Stimulated activated CD8-positive, alpha-beta memory T cell treated with anti-CD3 and anti-CD28 coated beads, Interleukin-7, amount 100 ng/mL, for 1 hour (primary cell): ENCODE measurements at regions not wholly inside any gene's neighbourhood (a gene's known extent, or its start where the extent isn't known, plus 50 kb on each side); places are given as distances from the start of the nearest gene placed in this dataset.

Source experiments
- DNase-seq, 2 donors: peaks; one replicate each; pipeline ENCODE4 v3.0.0-alpha.2; 2020; ENCODE audit warnings: low read depth in 2 of 2

DNA sequence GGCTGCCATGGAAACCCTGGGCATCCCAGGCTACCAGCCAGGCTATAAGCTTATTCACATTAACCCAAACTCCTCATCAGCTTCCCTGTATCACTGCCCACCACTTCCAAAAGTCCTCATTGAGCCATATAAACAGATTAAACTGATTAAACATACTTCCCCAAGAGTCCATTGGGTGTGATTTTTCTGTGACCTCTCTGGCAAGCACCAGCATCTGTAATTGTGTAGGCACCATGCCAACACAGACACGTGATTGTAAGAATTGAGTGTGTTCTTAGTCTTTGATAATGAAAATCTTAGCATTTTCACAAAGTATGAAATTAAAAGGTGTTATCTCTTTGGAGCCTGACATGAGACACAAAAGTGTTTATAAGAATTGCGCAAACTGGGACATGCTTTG, 679.3 kb downstream of the TYW1 start:
- no peak for DNase-seq

DNA sequence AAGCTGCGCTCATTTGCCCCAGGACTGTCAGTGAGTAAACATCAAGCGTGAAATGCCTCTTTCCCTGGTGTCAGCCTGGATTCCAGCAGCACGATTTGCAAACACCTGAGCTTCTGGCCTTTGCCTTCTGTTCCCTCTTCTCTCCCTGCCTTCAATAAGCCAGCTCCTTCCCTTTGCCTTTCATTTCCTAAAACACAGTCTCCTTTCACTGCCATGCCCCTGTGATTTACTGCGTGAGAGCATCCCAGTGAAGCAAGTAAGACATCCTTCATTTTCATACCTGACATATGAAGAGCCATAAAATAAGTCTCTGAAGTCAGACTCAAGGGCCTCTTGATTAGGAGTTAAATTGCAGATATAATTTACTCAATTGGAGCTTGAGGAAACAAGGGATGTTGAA, 681.8 kb downstream of the TYW1 start:
- no peak for DNase-seq

DNA sequence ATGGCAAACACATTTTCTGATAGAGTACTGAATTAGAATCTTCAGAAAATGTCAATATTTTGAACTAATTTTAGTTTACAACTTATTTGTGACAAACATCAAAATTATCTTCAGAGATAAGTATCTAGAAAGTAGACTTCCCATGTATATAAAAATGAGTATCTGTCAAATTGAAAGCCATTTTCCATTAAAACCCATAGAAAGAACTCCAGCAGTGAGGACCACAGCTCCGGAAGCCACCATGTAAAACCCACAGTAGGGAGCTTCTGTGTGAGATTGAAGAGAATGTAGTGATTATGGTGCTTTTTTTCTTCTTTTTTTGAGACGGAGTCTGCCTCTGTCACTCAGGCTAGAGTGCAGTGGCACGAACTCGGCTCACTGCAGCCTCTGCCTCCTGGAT, 687.0 kb downstream of the TYW1 start:
- DNase-seq = no peak

DNA sequence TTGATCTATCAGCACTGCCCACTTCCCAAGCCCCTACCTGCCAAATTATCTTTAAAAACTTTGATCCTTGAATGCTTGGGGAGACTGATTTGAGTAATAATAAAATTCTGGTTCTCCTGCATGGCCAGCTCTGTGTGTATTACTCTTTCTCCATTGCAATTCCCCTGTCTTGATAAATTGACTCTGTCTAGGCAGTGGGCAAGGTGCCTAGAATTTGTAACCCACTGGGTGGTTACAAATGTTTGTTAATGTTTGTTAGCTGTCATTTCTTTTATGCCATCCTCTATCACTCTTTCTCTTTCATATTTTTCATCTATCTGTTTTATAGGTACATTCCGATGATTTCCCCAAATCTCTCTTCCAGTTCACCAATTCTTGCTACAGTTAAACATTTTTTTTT, 694.1 kb downstream of the TYW1 start:
- DNase-seq = no peak

DNA sequence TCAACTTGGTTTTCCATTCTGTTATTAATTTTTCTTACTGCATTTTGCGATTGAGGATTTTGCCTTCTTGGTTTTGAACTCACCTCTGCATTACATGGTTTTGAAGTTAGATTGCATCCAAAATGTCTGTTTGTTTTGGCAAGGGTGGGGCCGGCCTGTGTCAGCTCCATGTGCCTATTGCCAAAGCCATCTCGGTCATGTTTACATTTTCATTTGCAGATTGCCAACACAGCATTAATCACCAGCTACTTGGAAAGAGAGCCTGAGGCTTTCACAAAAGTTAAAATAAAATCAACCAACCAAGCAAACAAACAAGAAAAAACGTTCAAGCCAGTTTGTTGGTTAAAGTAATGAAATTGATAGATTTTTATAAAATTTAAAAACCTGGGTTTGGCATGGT, 695.8 kb downstream of the TYW1 start:
- DNase-seq = no peak

DNA sequence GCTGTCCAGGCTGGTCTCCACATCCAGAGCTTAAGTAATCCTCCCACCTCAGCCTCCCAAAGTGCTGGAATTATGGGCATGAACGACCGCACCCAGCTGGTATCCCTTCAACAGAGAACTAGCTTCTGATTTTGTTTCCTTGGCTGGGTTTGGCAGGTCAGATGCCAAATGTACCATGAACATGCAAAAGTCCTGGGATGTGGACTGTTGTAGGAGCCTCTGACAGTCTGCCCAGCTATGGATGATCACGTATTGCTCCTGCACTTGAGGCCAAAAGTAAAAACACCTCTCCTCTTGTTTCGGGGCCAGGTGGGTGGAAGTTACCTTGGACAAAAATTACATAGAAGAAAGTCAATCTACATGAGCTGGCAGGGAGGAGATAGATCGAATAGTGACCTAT, 699.5 kb downstream of the TYW1 start:
- DNase-seq = no peak

DNA sequence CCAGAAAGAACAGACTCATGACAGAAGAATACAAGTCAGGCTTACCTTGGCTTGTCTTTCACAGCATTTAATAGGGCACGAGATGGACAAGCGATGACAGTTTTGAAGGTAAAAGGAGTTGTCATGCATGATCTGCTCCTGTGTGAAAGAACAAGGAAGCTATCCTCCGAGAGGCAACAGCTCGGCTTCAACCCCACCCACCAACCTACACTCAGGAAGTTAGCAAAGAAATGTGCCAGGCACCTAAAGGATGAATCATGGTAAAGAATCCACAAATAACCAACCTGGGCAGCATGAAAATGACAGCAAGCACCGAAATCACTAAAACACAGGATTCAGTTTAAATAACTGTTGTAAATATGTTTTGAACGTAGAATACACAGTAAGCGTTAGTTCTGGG, 700.2 kb downstream of the TYW1 start:
- DNase-seq = no peak

DNA sequence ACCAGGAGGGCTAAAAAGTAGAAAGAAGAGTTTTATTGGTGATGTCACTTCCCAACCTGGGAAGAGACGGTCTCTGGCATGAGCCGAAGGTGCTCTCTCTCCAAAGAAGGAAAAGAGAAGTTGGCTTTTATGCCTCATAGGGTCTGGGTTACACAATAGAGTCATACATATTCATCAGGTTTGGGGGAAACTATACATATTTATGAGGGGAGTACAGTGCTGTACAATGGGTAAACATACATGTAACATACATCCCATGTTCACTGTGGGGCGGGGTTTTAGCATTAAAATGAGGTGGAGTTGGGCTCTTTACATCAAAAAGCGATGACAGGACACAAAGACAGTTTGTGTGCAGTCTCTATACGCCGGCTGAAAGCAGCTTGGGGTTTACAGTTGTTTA, 701.7 kb downstream of the TYW1 start:
- no peak for DNase-seq

DNA sequence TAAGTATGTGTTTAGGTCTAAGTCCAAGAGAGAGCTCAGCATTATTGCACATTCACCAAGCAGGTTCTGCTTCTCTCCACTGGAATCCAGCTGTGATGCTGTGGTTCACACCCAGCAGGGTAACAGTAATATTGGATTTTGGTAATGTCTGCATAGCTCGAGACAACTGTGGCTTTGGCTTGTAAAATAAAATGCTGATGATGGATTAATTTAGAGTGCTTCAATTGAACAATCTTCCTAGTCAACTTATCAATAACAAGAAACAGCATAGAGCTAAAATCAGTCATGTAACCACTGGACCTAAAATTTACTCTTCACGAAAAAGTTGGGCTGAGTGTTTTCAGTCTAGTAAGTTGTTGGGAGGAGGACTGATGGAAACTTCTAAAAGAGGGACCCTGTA, 709.2 kb downstream of the TYW1 start:
- DNase-seq = no peak

DNA sequence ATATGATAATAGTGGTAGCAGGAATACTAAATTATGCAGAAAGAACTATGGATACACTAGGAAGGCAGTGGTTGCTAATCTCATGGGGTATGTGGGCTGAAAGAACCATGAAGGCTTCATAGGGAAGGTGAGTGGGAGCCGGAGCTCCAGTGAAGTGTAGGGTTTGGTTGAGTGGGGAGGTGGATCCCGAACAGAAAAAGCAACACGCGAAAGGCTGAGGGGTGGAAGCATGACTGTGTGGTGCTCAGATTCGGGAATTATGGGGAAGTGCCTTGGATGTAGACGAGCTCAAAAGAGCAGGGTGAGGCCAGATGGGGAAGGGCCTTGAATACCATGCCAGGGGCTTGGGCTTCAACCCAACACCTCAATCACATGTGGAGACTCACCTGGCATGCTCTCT, 715.1 kb downstream of the TYW1 start:
- no peak for DNase-seq

DNA sequence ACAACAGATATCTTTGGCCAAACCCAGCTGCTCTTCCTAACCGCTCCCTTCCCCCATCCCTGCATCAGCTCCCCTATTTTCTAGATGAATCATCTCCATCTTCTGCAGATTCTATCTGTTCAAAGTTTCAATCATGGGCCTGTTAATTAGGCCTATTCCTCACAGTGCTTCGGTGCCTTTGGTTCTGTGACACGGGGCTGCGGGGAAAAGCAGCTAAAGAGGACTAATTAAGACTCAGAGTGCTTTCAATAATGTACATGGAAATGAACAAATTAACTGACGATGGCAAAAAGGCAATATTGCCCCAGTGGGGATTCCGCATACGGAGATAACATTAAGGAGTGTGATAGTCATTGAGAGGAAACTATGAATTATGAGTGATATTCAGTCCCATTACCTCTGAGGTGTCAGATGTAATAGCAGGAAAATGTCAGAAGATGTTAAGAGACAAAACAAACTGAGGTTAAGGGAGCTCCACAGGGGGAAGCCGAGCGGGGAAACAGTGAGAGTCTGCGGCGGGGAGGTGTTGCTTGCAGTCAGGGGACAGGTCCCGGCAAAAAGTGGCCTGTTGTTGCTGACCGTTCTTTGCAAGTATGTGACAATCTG, 716.9 kb downstream of the TYW1 start:
- no peak for DNase-seq

DNA sequence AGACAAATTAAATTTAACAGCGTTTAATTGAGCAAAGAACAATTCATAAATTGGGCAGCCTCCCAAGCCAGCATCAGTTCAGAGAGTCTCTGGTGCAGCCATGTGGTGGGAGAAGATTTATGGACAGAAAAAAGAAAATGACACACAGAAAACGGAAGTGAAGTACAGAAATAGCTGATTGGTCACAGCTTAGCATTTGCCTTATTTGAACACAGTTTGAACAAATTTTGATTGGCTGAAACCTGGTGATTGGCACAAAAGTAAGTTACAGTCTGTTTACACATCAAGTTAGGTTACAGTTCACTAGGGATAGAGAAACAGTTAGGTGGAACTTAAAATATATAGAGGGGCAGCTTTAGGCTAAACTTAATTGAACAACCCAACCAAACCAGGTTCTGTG, 720.1 kb downstream of the TYW1 start:
- DNase-seq = no peak

DNA sequence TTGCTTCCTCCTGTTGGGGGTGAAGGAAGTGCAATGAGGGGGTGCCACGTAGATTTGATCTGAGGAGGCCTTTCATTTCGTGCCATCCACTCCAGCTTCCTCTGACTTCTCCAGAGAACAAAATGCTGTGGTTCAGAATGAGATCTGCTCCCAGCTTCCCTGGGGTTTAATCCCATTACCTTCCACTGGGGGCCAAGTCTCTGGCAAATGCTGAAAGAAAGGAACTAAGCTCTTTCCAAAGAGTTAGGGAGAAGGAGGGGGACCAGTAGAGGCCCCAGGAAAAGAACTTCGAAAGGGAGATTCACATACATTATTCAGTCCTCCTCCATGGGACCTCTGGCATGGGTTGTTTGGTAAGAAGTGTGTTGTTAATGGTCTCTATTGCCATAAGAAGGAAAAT, 727.0 kb downstream of the TYW1 start:
- no peak for DNase-seq

DNA sequence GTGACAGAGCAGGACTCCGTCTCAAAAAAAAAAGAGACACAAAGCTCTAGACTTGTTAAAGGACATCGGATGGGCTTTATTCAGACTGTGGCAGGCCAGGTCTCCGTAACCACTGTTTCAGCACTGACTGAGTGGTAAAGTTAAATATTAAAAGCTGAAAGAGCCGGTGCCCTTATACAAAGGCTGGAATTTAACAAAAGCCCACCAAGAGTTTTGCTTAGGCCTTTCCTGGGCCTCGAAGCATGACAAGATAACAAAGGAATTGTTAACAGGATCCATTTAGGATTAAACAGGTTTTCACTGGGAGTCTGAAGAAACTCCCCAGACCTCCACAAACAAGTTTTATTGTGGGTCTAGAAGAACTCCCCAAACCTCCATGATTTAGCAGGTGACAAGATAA, 727.8 kb downstream of the TYW1 start:
- no peak for DNase-seq

DNA sequence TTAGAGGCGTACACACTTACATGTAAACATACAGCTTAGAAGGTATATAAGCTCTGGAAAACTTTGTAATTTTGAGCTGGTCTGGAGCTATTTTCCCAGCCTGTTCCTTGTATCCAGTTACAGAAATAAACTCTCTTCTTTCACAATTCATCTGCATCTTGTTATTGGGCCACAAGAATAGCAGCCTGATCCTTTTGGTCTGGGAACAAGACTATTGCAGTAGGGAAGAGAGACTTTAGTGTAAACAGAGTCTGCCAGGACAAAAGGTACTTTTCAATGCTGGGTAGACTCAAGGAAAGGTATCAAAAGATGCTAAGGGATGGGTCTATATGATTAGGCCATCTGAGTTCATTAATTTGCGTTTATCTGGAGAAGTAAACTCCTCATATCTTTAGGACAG, 728.3 kb downstream of the TYW1 start:
- no peak for DNase-seq

DNA sequence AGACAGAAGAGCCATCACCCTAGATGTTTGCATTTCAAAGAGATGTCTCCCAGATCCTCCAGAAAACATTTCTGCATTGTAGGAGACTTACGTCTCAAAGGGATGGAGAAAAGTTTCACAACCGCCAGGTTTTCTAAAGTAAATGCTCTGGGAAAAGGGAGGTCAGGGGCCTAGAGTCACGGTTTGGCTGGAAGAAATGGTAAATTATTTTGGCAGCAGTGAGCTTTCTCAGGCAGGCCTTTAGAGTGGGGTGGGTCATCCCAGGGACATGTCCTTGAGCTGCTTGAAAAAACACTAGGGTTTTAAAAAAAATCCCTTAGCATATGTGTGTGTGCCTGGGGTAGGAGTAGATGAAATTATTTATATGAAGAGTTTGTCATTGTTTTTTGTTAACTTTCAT, 728.8 kb downstream of the TYW1 start:
- no peak for DNase-seq

DNA sequence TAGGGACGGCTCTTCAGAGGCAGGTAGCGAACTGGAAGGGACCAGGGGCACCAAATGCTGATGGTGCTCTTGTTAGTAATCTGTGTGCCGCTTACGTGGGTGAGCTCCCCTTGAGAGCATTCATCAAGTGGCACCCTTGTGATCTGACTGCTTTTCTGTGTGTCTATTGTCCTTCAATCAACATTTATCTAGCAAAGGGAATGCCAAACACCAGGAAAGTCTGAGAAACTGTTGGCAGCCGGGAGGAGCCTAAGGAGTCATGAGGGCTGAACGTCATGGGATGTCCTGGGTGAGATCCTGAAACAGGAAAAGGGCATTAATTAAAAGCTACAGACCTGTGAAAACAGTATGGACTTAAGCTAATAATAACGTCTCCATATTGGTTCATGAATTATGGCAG, 733.1 kb downstream of the TYW1 start:
- no peak for DNase-seq

DNA sequence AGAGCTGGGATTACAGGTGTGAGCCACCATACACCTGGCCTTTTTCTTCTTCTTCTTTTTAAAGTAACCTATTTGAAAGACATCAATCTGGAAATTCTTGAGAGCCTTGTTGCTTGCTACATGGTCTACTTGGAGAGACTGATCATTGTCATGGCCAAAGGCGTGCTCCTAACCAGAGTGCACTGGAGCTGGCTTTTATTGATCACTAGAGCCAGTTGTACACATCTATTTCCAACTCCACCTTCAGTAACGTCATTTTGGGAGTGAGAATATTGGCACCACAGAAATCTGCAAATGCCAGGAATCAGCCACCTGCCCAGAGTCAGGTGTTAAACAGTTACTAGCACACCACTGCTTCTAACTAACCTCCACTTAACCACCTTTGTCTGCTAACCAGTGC, 735.1 kb downstream of the TYW1 start:
- DNase-seq = no peak

DNA sequence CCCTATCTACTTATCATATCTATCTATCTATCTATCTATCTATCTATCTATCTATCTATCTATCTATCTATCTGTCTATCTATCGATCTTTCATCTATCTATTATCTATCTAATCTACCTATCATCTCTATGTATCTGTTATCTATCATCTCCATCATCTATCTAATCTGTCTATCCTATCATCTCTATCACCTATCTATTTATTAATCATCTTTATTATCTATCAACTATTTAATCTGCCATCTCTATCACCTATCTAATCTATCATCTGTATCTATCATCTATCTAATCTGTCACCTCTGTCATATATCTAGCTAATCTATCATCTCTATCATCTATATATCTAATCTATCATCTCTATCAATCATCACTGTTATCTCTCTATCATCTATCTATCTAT, 736.3 kb downstream of the TYW1 start:
- DNase-seq = no peak

DNA sequence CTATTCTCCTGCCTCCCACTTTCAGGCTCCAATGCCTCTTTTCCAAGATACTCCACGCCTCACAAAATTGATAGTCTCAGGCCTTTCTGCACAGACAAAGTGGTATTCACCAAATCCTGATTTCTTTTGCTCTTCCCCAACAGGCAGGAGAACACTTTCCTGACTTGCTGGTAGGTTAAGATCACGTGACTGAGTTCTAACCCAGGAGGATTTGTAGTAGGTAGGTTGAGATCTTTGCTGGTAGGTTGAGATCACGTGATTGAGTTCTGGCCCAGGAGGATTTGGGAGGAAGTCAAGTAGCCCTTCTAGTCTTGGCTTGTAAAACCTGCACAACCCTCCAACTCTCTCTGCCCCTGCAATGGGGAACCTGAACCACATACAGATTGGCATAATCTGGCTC, 741.5 kb downstream of the TYW1 start:
- DNase-seq = no peak

DNA sequence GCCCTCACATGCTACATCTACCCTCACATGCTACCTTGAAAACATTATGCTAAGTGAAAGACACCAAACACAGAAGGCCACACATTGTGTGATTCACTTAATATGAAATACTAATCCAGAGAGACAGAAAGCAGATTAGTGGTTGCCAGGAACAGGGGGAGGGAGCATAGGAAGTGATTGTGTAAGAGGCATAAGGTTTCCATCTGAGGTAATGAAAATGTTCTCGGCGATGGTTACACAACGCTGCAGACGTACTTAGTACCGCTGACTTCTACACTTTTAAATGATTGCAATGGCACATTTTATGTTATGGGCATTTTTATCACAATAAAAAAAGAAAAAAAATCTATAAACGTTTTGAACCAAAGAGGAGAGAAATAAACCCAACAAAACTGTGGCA, 742.3 kb downstream of the TYW1 start:
- DNase-seq = no peak

DNA sequence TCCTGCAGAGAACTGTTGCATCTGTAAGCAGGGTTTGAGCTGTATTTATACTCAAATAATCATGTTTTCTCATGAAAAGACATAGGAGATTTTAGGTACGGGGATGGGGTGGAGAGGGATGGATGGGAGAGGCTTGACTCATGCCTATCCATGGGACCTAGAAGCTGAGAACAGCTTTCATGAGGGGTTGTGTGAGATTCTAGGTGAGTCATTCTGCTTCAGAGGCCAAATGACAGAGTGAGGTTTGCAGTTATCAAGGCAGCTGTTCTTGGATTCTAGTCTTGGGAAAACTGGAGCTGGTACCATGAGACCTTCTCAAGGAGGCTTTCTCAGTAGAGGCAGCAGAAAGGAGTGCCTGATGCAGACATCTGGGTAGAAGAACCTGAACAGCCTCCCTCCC, 746.9 kb downstream of the TYW1 start:
- DNase-seq = no peak

DNA sequence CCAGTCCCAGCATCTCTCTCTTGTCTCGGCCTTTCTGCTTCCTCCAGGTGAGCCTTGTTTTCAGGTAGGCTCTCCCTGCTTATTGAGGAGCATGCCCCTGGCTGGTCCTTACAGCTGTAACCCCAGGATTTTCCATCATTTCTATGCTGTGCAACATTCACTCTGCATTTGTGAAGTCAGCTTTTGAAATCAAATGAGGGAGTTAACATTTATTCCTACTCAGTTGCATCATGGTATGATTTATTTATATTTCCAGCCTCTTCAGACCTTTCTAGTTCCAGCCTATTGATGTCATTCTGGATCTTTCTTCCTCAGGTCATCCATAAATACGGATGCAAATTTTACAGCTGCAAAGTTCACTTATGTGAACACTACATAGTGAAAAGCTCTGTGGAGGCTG, 755.6 kb downstream of the TYW1 start:
- no peak for DNase-seq

DNA sequence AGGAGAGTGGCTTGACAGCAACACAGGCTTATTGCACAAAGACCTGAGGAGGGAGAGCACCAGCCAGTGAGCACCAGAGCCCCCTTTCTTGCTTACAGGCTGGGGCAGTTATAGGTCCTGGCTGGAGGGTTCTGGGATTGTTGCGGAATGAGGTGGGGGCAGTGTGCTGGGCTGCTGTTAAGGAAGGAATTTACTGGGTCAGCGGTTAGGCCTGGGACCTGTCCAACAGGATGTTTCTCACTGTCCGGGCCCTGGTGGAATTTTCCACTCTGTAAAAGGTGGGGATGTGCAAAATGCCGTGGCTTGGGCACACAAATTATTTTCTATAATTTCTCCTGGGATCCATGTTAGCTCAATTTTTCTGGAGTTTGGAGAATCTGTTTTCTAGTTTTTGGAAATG, 757.3 kb downstream of the TYW1 start:
- no peak for DNase-seq

DNA sequence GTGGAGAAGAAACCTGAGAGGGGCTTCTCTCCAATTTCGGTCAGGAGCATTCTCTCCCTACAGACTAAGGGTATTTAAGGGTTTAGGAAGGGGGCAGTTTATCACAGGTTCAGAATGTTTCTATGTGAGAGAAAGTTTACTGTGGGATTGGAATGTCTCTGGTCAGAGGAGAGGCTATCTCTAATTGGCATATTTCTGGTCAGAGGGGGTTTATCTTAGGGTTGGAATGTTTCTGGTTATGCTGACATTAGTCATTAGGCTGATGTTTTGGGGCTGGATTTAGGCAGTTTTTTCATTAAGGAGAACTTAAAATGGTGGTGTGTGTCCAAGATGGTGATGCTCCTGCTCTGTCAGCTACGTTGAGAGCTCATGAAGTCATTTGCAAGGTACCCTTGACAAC, 758.0 kb downstream of the TYW1 start:
- DNase-seq = no peak
